ENCODE measurements at regions not wholly inside any gene's neighbourhood (a gene's known extent, or its start where the extent isn't known, plus 50 kb on each side); places are given as distances from the start of the nearest gene placed in this dataset.

- no peak overlapping the region for H3K9ac ChIP-seq (ENCODE audit: low read depth, low read length, poor library complexity)
- H3K23ac ChIP-seq (ENCODE audit: low read depth, low read length, poor library complexity) = no peak overlapping the region
- no peak overlapping the region for H3K4ac ChIP-seq (ENCODE audit: low read length)
- no peak overlapping the region for H3K27ac ChIP-seq (replicated peaks; ENCODE audit: low read length)
- H3K79me1 ChIP-seq (ENCODE audit: low read depth, low read length) = no peaks in the 10 kb centered on the region
- no peak overlapping the region for H2AFZ ChIP-seq (ENCODE audit: low read length)
- H2AK5ac ChIP-seq (ENCODE audit: low read depth, low read length) = no peak overlapping the region
- H2BK5ac ChIP-seq (ENCODE audit: low read length) = no peak overlapping the region
- no peak overlapping the region for H3K18ac ChIP-seq (ENCODE audit: low read length)
- H3K36me3 ChIP-seq (replicated peaks in 1 of 2; ENCODE audit: control insufficient read depth in 2 of 2, insufficient read depth in 2 of 2, low read length in 2 of 2) = no peaks in the 10 kb centered on the region
- no peak overlapping the region for H2BK15ac ChIP-seq (ENCODE audit: low read length)
- H3K4me1 ChIP-seq (ENCODE audit: control insufficient read depth in 2 of 2, insufficient read depth in 1 of 2, low read depth in 1 of 2, low read length in 2 of 2) = no peaks in the 10 kb centered on the region
- H3K27me3 ChIP-seq (ENCODE audit: control insufficient read depth in 3 of 3, insufficient read depth in 3 of 3, low read depth in 1 of 3, low read length in 3 of 3) = no peaks in the 10 kb centered on the region
- DNase-seq (ENCODE audit: low spot score) = no peak
- no peak overlapping the region for H2BK12ac ChIP-seq (ENCODE audit: low read length)
- no peak overlapping the region for H3K4me3 ChIP-seq (ENCODE audit: low read length in 2 of 2)
- H2BK120ac ChIP-seq (ENCODE audit: low read depth, low read length) = no peak overlapping the region
- no peak overlapping the region for H3K4me2 ChIP-seq (ENCODE audit: insufficient read depth, low read length, poor library complexity, severe bottlenecking)
- H4K91ac ChIP-seq (ENCODE audit: low read depth, low read length, poor library complexity) = no peak overlapping the region
- H3K14ac ChIP-seq (ENCODE audit: low read length) = no peak overlapping the region
- no peak overlapping the region for H4K8ac ChIP-seq (ENCODE audit: low read depth, low read length)
- peaks cover 1 to 2% of the 10 kb centered on the region in 2 donors for H3K9me3 ChIP-seq (replicated peaks in 1 of 2; ENCODE audit: control insufficient read depth in 2 of 2, insufficient read depth in 1 of 2, low read depth in 1 of 2, low read length in 2 of 2)
- WGBS, 2 donors (ENCODE audit: extremely low coverage in 2 of 2, insufficient read length in 2 of 2, insufficient replicate concordance in 1 of 2) = no CpG with 5 or more reads among the region's 3 CpGs
These were observed 216.7 kb upstream of the CFAP20DC start for GRCh38 chr3:59266551-59266950.

DNA sequence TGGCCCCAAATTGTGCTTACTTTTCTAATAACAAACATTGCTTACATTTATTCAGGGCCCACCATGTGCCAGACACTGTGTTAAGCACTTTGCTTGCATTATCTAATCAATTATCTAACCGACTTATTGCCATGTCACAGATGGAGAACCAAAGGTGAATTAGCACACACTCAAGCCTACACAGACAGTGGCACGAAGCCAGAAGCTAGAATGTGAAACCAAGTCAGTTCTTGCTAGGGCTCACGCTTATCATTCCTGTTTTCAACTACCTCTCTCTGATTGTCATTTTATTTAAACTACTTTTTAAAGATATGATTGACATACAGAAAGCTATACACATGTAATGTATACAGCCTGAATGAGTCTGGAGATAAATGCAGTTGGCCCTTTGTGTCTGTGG, 215.7 kb upstream of the CFAP20DC start:
- Histone ChIP-seq H3K4me1 (ENCODE audit: control insufficient read depth in 2 of 2, insufficient read depth in 1 of 2, low read depth in 1 of 2, low read length in 2 of 2) (no peaks in the 10 kb centered on the region), H2BK120ac (ENCODE audit: low read depth, low read length) (no peak overlapping the region), H3K4me3 (ENCODE audit: low read length in 2 of 2) (no peak overlapping the region), H4K8ac (ENCODE audit: low read depth, low read length) (no peak overlapping the region), H2AK5ac (ENCODE audit: low read depth, low read length) (no peak overlapping the region), H3K27me3 (ENCODE audit: control insufficient read depth in 3 of 3, insufficient read depth in 3 of 3, low read depth in 1 of 3, low read length in 3 of 3) (no peaks in the 10 kb centered on the region), H3K4ac (ENCODE audit: low read length) (no peak overlapping the region), H2AFZ (ENCODE audit: low read length) (no peak overlapping the region), H3K36me3 (replicated peaks in 1 of 2; ENCODE audit: control insufficient read depth in 2 of 2, insufficient read depth in 2 of 2, low read length in 2 of 2) (no peaks in the 10 kb centered on the region), H2BK5ac (ENCODE audit: low read length) (no peak overlapping the region), H4K91ac (ENCODE audit: low read depth, low read length, poor library complexity) (no peak overlapping the region), H3K9me3 (replicated peaks in 1 of 2; ENCODE audit: control insufficient read depth in 2 of 2, insufficient read depth in 1 of 2, low read depth in 1 of 2, low read length in 2 of 2) (peaks cover 1 to 2% of the 10 kb centered on the region in 2 donors), H3K9ac (ENCODE audit: low read depth, low read length, poor library complexity) (no peak overlapping the region), H2BK15ac (ENCODE audit: low read length) (no peak overlapping the region), H3K4me2 (ENCODE audit: insufficient read depth, low read length, poor library complexity, severe bottlenecking) (no peak overlapping the region), H2BK12ac (ENCODE audit: low read length) (no peak overlapping the region), H3K18ac (ENCODE audit: low read length) (no peak overlapping the region), H3K23ac (ENCODE audit: low read depth, low read length, poor library complexity) (no peak overlapping the region), H3K14ac (ENCODE audit: low read length) (no peak overlapping the region), H3K79me1 (ENCODE audit: low read depth, low read length) (no peaks in the 10 kb centered on the region), H3K27ac (replicated peaks; ENCODE audit: low read length) (no peak overlapping the region)
- DNase-seq (ENCODE audit: low spot score) = no peak
- no CpG with 5 or more reads among the region's 3 CpGs for whole genome bisulfite sequencing, 2 donors (ENCODE audit: extremely low coverage in 2 of 2, insufficient read length in 2 of 2, insufficient replicate concordance in 1 of 2)

GRCh38 chr3:59264366-59264765, 214.5 kb upstream of the CFAP20DC start:
- H2BK5ac ChIP-seq (ENCODE audit: low read length) = no peak overlapping the region
- no peak overlapping the region for H3K4ac ChIP-seq (ENCODE audit: low read length)
- H3K27ac ChIP-seq (replicated peaks; ENCODE audit: low read length) = no peak overlapping the region
- H3K23ac ChIP-seq (ENCODE audit: low read depth, low read length, poor library complexity) = no peak overlapping the region
- no peak overlapping the region for H3K4me2 ChIP-seq (ENCODE audit: insufficient read depth, low read length, poor library complexity, severe bottlenecking)
- H4K91ac ChIP-seq (ENCODE audit: low read depth, low read length, poor library complexity) = no peak overlapping the region
- H2AK5ac ChIP-seq (ENCODE audit: low read depth, low read length) = no peak overlapping the region
- DNase-seq (ENCODE audit: low spot score) = no peak
- H3K14ac ChIP-seq (ENCODE audit: low read length) = no peak overlapping the region
- no peak overlapping the region for H2BK120ac ChIP-seq (ENCODE audit: low read depth, low read length)
- H3K36me3 ChIP-seq (replicated peaks in 1 of 2; ENCODE audit: control insufficient read depth in 2 of 2, insufficient read depth in 2 of 2, low read length in 2 of 2) = no peaks in the 10 kb centered on the region
- no peaks in the 10 kb centered on the region for H3K79me1 ChIP-seq (ENCODE audit: low read depth, low read length)
- no peaks in the 10 kb centered on the region for H3K4me1 ChIP-seq (ENCODE audit: control insufficient read depth in 2 of 2, insufficient read depth in 1 of 2, low read depth in 1 of 2, low read length in 2 of 2)
- no peak overlapping the region for H3K4me3 ChIP-seq (ENCODE audit: low read length in 2 of 2)
- no peaks in the 10 kb centered on the region for H3K27me3 ChIP-seq (ENCODE audit: control insufficient read depth in 3 of 3, insufficient read depth in 3 of 3, low read depth in 1 of 3, low read length in 3 of 3)
- no peak overlapping the region for H4K8ac ChIP-seq (ENCODE audit: low read depth, low read length)
- H2AFZ ChIP-seq (ENCODE audit: low read length) = no peak overlapping the region
- H3K9ac ChIP-seq (ENCODE audit: low read depth, low read length, poor library complexity) = no peak overlapping the region
- no CpG with 5 or more reads among the region's 2 CpGs for WGBS, 2 donors (ENCODE audit: extremely low coverage in 2 of 2, insufficient read length in 2 of 2, insufficient replicate concordance in 1 of 2)
- H3K18ac ChIP-seq (ENCODE audit: low read length) = no peak overlapping the region
- peaks cover 1 to 2% of the 10 kb centered on the region in 2 donors for H3K9me3 ChIP-seq (replicated peaks in 1 of 2; ENCODE audit: control insufficient read depth in 2 of 2, insufficient read depth in 1 of 2, low read depth in 1 of 2, low read length in 2 of 2)
- no peak overlapping the region for H2BK12ac ChIP-seq (ENCODE audit: low read length)
- H2BK15ac ChIP-seq (ENCODE audit: low read length) = no peak overlapping the region

DNA sequence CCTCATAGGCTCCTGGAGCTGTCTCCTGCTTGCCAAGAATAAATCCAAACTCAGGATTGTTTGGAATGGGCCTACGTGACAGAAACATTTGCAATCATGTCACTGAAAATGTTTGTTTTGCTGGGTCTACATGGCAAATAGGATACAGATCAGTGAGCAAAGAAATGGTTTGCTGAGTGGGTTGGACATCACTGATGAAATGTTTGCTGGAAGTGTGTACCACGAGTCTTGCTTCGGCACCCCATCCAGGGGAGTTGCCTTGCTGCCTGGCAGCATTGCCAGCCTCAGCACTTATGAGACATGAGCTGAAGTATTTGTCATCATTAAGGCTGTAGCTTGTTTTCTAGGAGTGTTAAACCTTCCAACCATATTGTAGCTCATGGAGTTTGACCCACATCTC, 213.3 kb upstream of the CFAP20DC start:
- no peak overlapping the region for H3K27ac ChIP-seq (replicated peaks; ENCODE audit: low read length)
- no peak overlapping the region for H3K9ac ChIP-seq (ENCODE audit: low read depth, low read length, poor library complexity)
- no peaks in the 10 kb centered on the region for H3K36me3 ChIP-seq (replicated peaks in 1 of 2; ENCODE audit: control insufficient read depth in 2 of 2, insufficient read depth in 2 of 2, low read length in 2 of 2)
- no peak overlapping the region for H2BK5ac ChIP-seq (ENCODE audit: low read length)
- no peaks in the 10 kb centered on the region for H3K79me1 ChIP-seq (ENCODE audit: low read depth, low read length)
- H3K4ac ChIP-seq (ENCODE audit: low read length) = no peak overlapping the region
- no peak overlapping the region for H3K4me3 ChIP-seq (ENCODE audit: low read length in 2 of 2)
- H3K4me1 ChIP-seq (ENCODE audit: control insufficient read depth in 2 of 2, insufficient read depth in 1 of 2, low read depth in 1 of 2, low read length in 2 of 2) = no peaks in the 10 kb centered on the region
- no peak overlapping the region for H2AFZ ChIP-seq (ENCODE audit: low read length)
- no peak overlapping the region for H2BK15ac ChIP-seq (ENCODE audit: low read length)
- no peak overlapping the region for H3K18ac ChIP-seq (ENCODE audit: low read length)
- no peak overlapping the region for H2BK120ac ChIP-seq (ENCODE audit: low read depth, low read length)
- H3K9me3 ChIP-seq (replicated peaks in 1 of 2; ENCODE audit: control insufficient read depth in 2 of 2, insufficient read depth in 1 of 2, low read depth in 1 of 2, low read length in 2 of 2) = peaks cover 1 to 2% of the 10 kb centered on the region in 2 donors
- WGBS, 2 donors (ENCODE audit: extremely low coverage in 2 of 2, insufficient read length in 2 of 2, insufficient replicate concordance in 1 of 2) = no CpG with 5 or more reads among the region's 3 CpGs
- H2BK12ac ChIP-seq (ENCODE audit: low read length) = no peak overlapping the region
- H3K4me2 ChIP-seq (ENCODE audit: insufficient read depth, low read length, poor library complexity, severe bottlenecking) = no peak overlapping the region
- no peak overlapping the region for H4K91ac ChIP-seq (ENCODE audit: low read depth, low read length, poor library complexity)
- no peak overlapping the region for H3K23ac ChIP-seq (ENCODE audit: low read depth, low read length, poor library complexity)
- H4K8ac ChIP-seq (ENCODE audit: low read depth, low read length) = no peak overlapping the region
- DNase-seq (ENCODE audit: low spot score) = no peak
- no peaks in the 10 kb centered on the region for H3K27me3 ChIP-seq (ENCODE audit: control insufficient read depth in 3 of 3, insufficient read depth in 3 of 3, low read depth in 1 of 3, low read length in 3 of 3)
- H3K14ac ChIP-seq (ENCODE audit: low read length) = no peak overlapping the region
- H2AK5ac ChIP-seq (ENCODE audit: low read depth, low read length) = no peak overlapping the region

Data from neuronal stem cell (in vitro differentiated cells).